ENCODE measurements at regions not wholly inside any gene's neighbourhood (a gene's known extent, or its start where the extent isn't known, plus 50 kb on each side); places are given as distances from the start of the nearest gene placed in this dataset.

- TF ChIP-seq, protein P1, sequence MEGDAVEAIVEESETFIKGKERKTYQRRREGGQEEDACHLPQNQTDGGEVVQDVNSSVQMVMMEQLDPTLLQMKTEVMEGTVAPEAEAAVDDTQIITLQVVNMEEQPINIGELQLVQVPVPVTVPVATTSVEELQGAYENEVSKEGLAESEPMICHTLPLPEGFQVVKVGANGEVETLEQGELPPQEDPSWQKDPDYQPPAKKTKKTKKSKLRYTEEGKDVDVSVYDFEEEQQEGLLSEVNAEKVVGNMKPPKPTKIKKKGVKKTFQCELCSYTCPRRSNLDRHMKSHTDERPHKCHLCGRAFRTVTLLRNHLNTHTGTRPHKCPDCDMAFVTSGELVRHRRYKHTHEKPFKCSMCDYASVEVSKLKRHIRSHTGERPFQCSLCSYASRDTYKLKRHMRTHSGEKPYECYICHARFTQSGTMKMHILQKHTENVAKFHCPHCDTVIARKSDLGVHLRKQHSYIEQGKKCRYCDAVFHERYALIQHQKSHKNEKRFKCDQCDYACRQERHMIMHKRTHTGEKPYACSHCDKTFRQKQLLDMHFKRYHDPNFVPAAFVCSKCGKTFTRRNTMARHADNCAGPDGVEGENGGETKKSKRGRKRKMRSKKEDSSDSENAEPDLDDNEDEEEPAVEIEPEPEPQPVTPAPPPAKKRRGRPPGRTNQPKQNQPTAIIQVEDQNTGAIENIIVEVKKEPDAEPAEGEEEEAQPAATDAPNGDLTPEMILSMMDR (IDR thresholded peaks at IDR 0.05 in 2 of 3, conservative IDR thresholded peaks at IDR 0.05 in 1 of 3; ENCODE audit: control insufficient read depth in 2 of 3, extremely low read depth in 1 of 3, insufficient read depth in 1 of 3, low read depth in 3 of 3, low read length in 3 of 3), result no peak
- no peak for TF ChIP-seq CHD4 (IDR thresholded peaks at IDR 0.05)
- TF ChIP-seq MAX (IDR thresholded peaks at IDR 0.05; ENCODE audit: low read depth, low read length), result no peak
- no peak for TF ChIP-seq CBX3 (IDR thresholded peaks at IDR 0.05; ENCODE audit: borderline replicate concordance, low read depth)
- TF ChIP-seq EED (IDR thresholded peaks at IDR 0.05; ENCODE audit: low read depth), result no peak
- no peak for TF ChIP-seq ETV6 (conservative IDR thresholded peaks at IDR 0.05 in 1 of 2, IDR thresholded peaks at IDR 0.05 in 1 of 2; ENCODE audit: borderline replicate concordance in 1 of 2, low read depth in 1 of 2)
- no peak for TF ChIP-seq NFIC (IDR thresholded peaks at IDR 0.05; ENCODE audit: low read depth, low read length)
- TF ChIP-seq SUZ12 (IDR thresholded peaks at IDR 0.05; ENCODE audit: unreplicated experiment), result no peak
- TF ChIP-seq USF1 (IDR thresholded peaks at IDR 0.05; ENCODE audit: borderline replicate concordance, extremely low read length, insufficient read depth, low read depth, low read length), result no peak
- TF ChIP-seq HCFC1 (IDR thresholded peaks at IDR 0.05; ENCODE audit: low read length), result no peak
- no peak for TF ChIP-seq CHD2 (IDR thresholded peaks at IDR 0.05; ENCODE audit: borderline replicate concordance, low read depth, low read length)
- TF ChIP-seq EP300 (IDR thresholded peaks at IDR 0.05; ENCODE audit: borderline replicate concordance in 1 of 2, control insufficient read depth in 1 of 2, low read depth in 2 of 2, low read length in 2 of 2), result no peak
- no peak for TF ChIP-seq ZZZ3 (IDR thresholded peaks at IDR 0.05; ENCODE audit: control insufficient read depth, insufficient read length, low read depth)
- TF ChIP-seq BHLHE40 (IDR thresholded peaks at IDR 0.05; ENCODE audit: borderline replicate concordance in 1 of 2, low read depth in 2 of 2, low read length in 1 of 2), result no peak
Measured at GRCh38 chr7:35463176-35463700, 209.3 kb upstream of the TBX20 start.

Measured in GM12878 (cell line).